GM23248 (cell line): ENCODE measurements at regions not wholly inside any gene's neighbourhood (a gene's known extent, or its start where the extent isn't known, plus 50 kb on each side); places are given as distances from the start of the nearest gene placed in this dataset.

Experiments
- DNase-seq: peaks from one replicate; pipeline ENCODE4 v3.0.0-alpha.2; 2015
- H2AFZ ChIP-seq: fragments of 200-600 bp; sonication (generic); 2 replicates; pipeline ENCODE4 v1.6.1; 2016; ENCODE audit warnings: antibody characterized with exemption
- H3F3A ChIP-seq: fragments of 200-600 bp; sonication (generic); 2 replicates; pipeline ENCODE4 v1.6.1; 2016; ENCODE audit warnings: mild to moderate bottlenecking, antibody characterized with exemption, mixed run types; ENCODE audit not compliant: insufficient read depth
- H3K27ac ChIP-seq: fragments of 200-600 bp; sonication (generic); 2 replicates; pipeline ENCODE4 v1.5.1; 2016; ENCODE audit warnings: mild to moderate bottlenecking
- H3K27me3 ChIP-seq: fragments of 200-600 bp; sonication (generic); replicated peaks from 2 replicates; pipeline ENCODE4 v1.6.1; 2016; ENCODE audit warnings: mild to moderate bottlenecking; ENCODE audit not compliant: insufficient read depth
- H3K36me3 ChIP-seq: fragments of 200-600 bp; sonication (generic); 2 replicates; pipeline ENCODE4 v1.6.1; 2016; ENCODE audit warnings: low read depth, mild to moderate bottlenecking
- H3K4me1 ChIP-seq: fragments of 200-600 bp; sonication (generic); 2 replicates; pipeline ENCODE4 v1.6.1; 2016; ENCODE audit warnings: mild to moderate bottlenecking; ENCODE audit not compliant: insufficient read depth
- H3K4me2 ChIP-seq: fragments of 200-600 bp; sonication (generic); one replicate; pipeline ENCODE4 v1.6.1; 2016; ENCODE audit warnings: mild to moderate bottlenecking; ENCODE audit not compliant: unreplicated experiment
- H3K4me3 ChIP-seq: fragments of 200-600 bp; sonication (generic); 2 replicates; pipeline ENCODE4 v1.5.1; 2016; ENCODE audit warnings: mild to moderate bottlenecking
- H3K79me2 ChIP-seq: fragments of 200-600 bp; sonication (generic); 2 replicates; pipeline ENCODE4 v1.6.1; 2016; ENCODE audit warnings: mild to moderate bottlenecking; ENCODE audit not compliant: insufficient read depth
- H3K9ac ChIP-seq: fragments of 200-600 bp; sonication (generic); 2 replicates; pipeline ENCODE4 v1.6.1; 2016; ENCODE audit warnings: mild to moderate bottlenecking
- H3K9me2 ChIP-seq: fragments of 200-600 bp; sonication (generic); 2 replicates; pipeline ENCODE4 v1.6.1; 2016; ENCODE audit warnings: mixed run types, mild to moderate bottlenecking, moderate library complexity; ENCODE audit not compliant: insufficient read depth
- H3K9me3 ChIP-seq: fragments of 200-600 bp; sonication (generic); one replicate; pipeline ENCODE4 v1.6.1; 2017; ENCODE audit warnings: low read depth
- H4K20me1 ChIP-seq: fragments of 200-600 bp; sonication (generic); 2 replicates; pipeline ENCODE4 v1.6.0; 2016; ENCODE audit not compliant: insufficient read depth
- EZH2 ChIP-seq: fragments of 200-600 bp; sonication (generic); IDR thresholded peaks from 2 replicates; pipeline ENCODE4 v1.6.1; 2018; ENCODE audit warnings: antibody characterized with exemption, mild to moderate bottlenecking; ENCODE audit not compliant: insufficient read depth, poor library complexity, severe bottlenecking
- EZH2phosphoT487 ChIP-seq: fragments of 200-600 bp; sonication (generic); IDR thresholded peaks from 2 replicates; pipeline ENCODE4 v1.6.1; 2018; ENCODE audit warnings: antibody characterized with exemption, moderate library complexity, mild to moderate bottlenecking, low read depth; ENCODE audit not compliant: insufficient read depth
- whole genome bisulfite sequencing, 2 experiments: methylation state at CpG; one replicate each; pipeline ENCODE4 v1.1.6; 2015 to 2017; ENCODE audit warnings: low lambda C conversion rate in 2 of 2, low coverage in 1 of 2; ENCODE audit errors: missing lambda C conversion rate in 2 of 2; 5-methylcytosine and 5-hydroxymethylcytosine counted together
- in situ Hi-C: fragments of 300-500 bp; cut with MboI; formaldehyde crosslinking; loops from 2 replicates; pipeline ENCODE4 v1.15.0; 2020

DNA sequence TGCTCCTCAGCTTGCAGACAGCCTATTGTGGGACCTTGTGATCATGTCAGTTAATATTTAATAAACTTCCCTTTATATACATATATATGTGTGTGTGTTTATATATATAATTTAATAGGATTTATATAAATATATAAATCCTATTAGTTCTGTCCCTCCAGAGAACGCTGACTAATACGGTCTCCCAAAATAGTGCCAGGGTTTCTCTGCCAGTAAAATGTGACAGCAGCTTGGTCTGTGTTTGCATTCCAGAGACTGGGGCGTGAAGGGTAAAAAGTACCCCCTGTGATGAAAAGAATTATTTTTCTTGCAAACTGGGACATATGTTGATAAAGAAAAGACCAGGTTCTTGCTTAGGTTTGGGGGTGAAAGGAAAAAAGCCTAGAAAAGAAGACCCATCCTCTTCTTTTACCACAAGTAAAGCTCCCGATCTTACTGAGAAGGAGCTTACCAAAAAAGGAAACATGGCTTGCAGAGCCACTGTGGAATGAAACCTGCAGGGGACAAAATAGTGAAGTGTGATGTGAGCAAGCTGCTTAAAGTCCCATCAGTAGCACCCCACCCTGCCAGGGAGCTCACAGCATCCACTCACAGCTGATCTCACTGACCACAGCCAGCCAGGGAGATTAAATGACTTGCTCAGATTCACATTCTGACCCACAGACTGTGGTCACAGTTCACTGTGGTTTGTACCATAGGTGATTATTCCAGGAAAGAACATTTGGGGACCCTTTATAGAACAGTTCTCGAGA, 110.9 kb upstream of the RMP24 start:
- no peak overlapping the region for H3K9ac ChIP-seq

GRCh38 chr18:35862119-35862640, 110.3 kb upstream of the RMP24 start:
- H3K27ac ChIP-seq: no peak overlapping the region
- DNase-seq: no peak
- 26% methylated on average over 4 of the region's 4 CpGs for WGBS, 2 experiments
- no peak for TF ChIP-seq EZH2
- no peak for TF ChIP-seq EZH2phosphoT487
- H3K4me3 ChIP-seq: no peak overlapping the region
- H3K79me2 ChIP-seq: no peaks in the 10 kb centered on the region
- no peaks in the 10 kb centered on the region for H3F3A ChIP-seq
- no peak overlapping the region for H2AFZ ChIP-seq
- no peaks in the 10 kb centered on the region for H3K27me3 ChIP-seq
- no peaks in the 10 kb centered on the region for H3K4me1 ChIP-seq
- in situ Hi-C loops: no loop called here
- no peak overlapping the region for H3K4me2 ChIP-seq
- H3K9me3 ChIP-seq: no peaks in the 10 kb centered on the region
- H3K9me2 ChIP-seq: no peaks in the 10 kb centered on the region
- H3K36me3 ChIP-seq: no peaks in the 10 kb centered on the region
- no peak overlapping the region for H3K9ac ChIP-seq
- no peaks in the 10 kb centered on the region for H4K20me1 ChIP-seq

More for the DNA sequence above, 110.9 kb upstream of the RMP24 start:
- Histone ChIP-seq H4K20me1 (no peaks in the 10 kb centered on the region), H3K4me2 (no peak overlapping the region), H3K4me1 (no peaks in the 10 kb centered on the region), H3K9me3 (no peaks in the 10 kb centered on the region), H3K9me2 (no peaks in the 10 kb centered on the region), H3K36me3 (no peaks in the 10 kb centered on the region), H3K27me3 (no peaks in the 10 kb centered on the region), H2AFZ (no peak overlapping the region), H3K4me3 (no peak overlapping the region), H3K79me2 (no peaks in the 10 kb centered on the region), H3K27ac (no peak overlapping the region), H3F3A (no peaks in the 10 kb centered on the region)
- TF ChIP-seq EZH2 (no peak), EZH2phosphoT487 (no peak)
- WGBS, 2 experiments: 27 to 29% methylated on average over 5 of the region's 5 CpGs
- in situ Hi-C loops: no loop called here
- no peak for DNase-seq

GRCh38 chr18:35864916-35865315, 107.6 kb upstream of the RMP24 start:
- no peak for DNase-seq
- no peaks in the 10 kb centered on the region for H3K4me1 ChIP-seq
- no peak overlapping the region for H3K4me3 ChIP-seq
- no peaks in the 10 kb centered on the region for H3F3A ChIP-seq
- no peaks in the 10 kb centered on the region for H3K79me2 ChIP-seq
- H3K27ac ChIP-seq: no peak overlapping the region
- 40 to 47% methylated on average over 1 of the region's 1 CpG for WGBS, 2 experiments
- H3K27me3 ChIP-seq: no peaks in the 10 kb centered on the region
- TF ChIP-seq EZH2phosphoT487 (no peak), EZH2 (no peak)
- H3K9ac ChIP-seq: no peak overlapping the region
- H3K4me2 ChIP-seq: no peak overlapping the region
- H2AFZ ChIP-seq: no peak overlapping the region
- H3K9me2 ChIP-seq: no peaks in the 10 kb centered on the region
- H4K20me1 ChIP-seq: no peaks in the 10 kb centered on the region
- in situ Hi-C loops: no loop called here
- H3K36me3 ChIP-seq: no peaks in the 10 kb centered on the region
- no peaks in the 10 kb centered on the region for H3K9me3 ChIP-seq

- DNase-seq: no peak
- no peaks in the 10 kb centered on the region for H3K79me2 ChIP-seq
- no peaks in the 10 kb centered on the region for H3F3A ChIP-seq
- no peaks in the 10 kb centered on the region for H3K27me3 ChIP-seq
- in situ Hi-C loops: no loop called here
- no peak overlapping the region for H2AFZ ChIP-seq
- no peaks in the 10 kb centered on the region for H3K9me2 ChIP-seq
- no peaks in the 10 kb centered on the region for H4K20me1 ChIP-seq
- H3K9me3 ChIP-seq: no peaks in the 10 kb centered on the region
- no peak overlapping the region for H3K4me2 ChIP-seq
- H3K27ac ChIP-seq: no peak overlapping the region
- TF ChIP-seq EZH2phosphoT487: no peak
- no peaks in the 10 kb centered on the region for H3K4me1 ChIP-seq
- H3K4me3 ChIP-seq: no peak overlapping the region
- H3K36me3 ChIP-seq: no peaks in the 10 kb centered on the region
- H3K9ac ChIP-seq: no peak overlapping the region
Observed at GRCh38 chr18:35868915-35869314, 103.6 kb upstream of the RMP24 start.

DNA sequence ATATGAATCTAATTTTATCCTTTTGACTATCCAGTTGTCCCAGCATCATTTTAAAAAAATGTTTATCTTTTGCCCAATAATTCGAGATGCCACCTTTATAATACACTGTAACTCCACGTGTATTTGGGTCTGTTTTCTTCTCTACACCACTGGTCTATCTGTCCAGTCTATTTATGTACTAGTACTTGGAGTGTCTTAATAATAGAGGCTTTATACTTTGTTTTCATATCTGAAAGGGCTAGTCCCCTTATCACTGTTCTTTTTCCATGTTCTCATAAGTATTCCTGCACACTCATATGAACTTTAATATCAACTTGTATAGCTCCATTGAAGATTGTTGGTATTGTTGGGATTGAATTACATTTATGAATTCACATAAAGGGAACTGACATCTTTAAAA, 101.1 kb upstream of the RMP24 start:
- 4 to 6% methylated on average over 2 of the region's 2 CpGs for WGBS, 2 experiments
- no peaks in the 10 kb centered on the region for H3K9me3 ChIP-seq
- no peak for TF ChIP-seq EZH2phosphoT487
- no peak for TF ChIP-seq EZH2
- H3K36me3 ChIP-seq: no peaks in the 10 kb centered on the region
- no peaks in the 10 kb centered on the region for H3K79me2 ChIP-seq
- no peaks in the 10 kb centered on the region for H3K27me3 ChIP-seq
- H4K20me1 ChIP-seq: no peaks in the 10 kb centered on the region
- H3K9me2 ChIP-seq: no peaks in the 10 kb centered on the region
- H3K27ac ChIP-seq: no peak overlapping the region
- no peaks in the 10 kb centered on the region for H3K4me1 ChIP-seq
- H3K9ac ChIP-seq: no peak overlapping the region
- H3K4me2 ChIP-seq: no peak overlapping the region
- no peak overlapping the region for H2AFZ ChIP-seq
- no peak for DNase-seq
- in situ Hi-C loops: no loop called here
- H3K4me3 ChIP-seq: no peak overlapping the region
- H3F3A ChIP-seq: no peaks in the 10 kb centered on the region
